ENCODE measurements at regions not wholly inside any gene's neighbourhood (a gene's known extent, or its start where the extent isn't known, plus 50 kb on each side); places are given as distances from the start of the nearest gene placed in this dataset.

- DNase-seq: no peak
Observed at GRCh38 chr4:122027203-122027602, 75.3 kb upstream of the TRPC3 start.

GRCh38 chr4:122017296-122017695 lies 65.4 kb upstream of the TRPC3 start:
- no peak for DNase-seq

- no peak for DNase-seq
Observed at GRCh38 chr4:122015203-122015602, 63.3 kb upstream of the TRPC3 start.

- no peak for DNase-seq
Observed at GRCh38 chr4:122012735-122013134, 60.9 kb upstream of the TRPC3 start.

- DNase-seq: no peak
Observed at GRCh38 chr4:122010610-122011009, 58.8 kb upstream of the TRPC3 start.

- no peak for DNase-seq
Observed at GRCh38 chr4:122009524-122009923, 57.7 kb upstream of the TRPC3 start.

- no peak for DNase-seq
Observed at GRCh38 chr4:122007016-122007415, 55.2 kb upstream of the TRPC3 start.

- DNase-seq: no peak
Observed at GRCh38 chr4:122005064-122005755, 53.4 kb upstream of the TRPC3 start.

- DNase-seq: peak; percentile 15
Observed at GRCh38 chr4:122003335-122003734, 51.5 kb upstream of the TRPC3 start.
